Breast epithelium (tissue), 4 donors: ENCODE measurements at regions not wholly inside any gene's neighbourhood (a gene's known extent, or its start where the extent isn't known, plus 50 kb on each side); places are given as distances from the start of the nearest gene placed in this dataset.

Experiments
- DNase-seq, 2 donors: peaks; one replicate each; pipeline ENCODE4 v3.0.0-alpha.2; 2019; ENCODE audit warnings: low spot score in 2 of 2
- H3K27ac ChIP-seq, 2 donors: fragments of 200-600 bp; sonication (generic) in 1 of 2; one replicate each; pipeline ENCODE4 v1.5.1; 2016 to 2019; ENCODE audit warnings: mild to moderate bottlenecking in 1 of 2
- H3K27me3 ChIP-seq, 2 donors: fragments of 200-600 bp; sonication (generic) in 1 of 2; one replicate each; pipeline versions ENCODE4 v1.5.1 to v1.6.0; 2017 to 2019; ENCODE audit warnings: control low read depth in 1 of 2, mild to moderate bottlenecking in 1 of 2
- H3K36me3 ChIP-seq: fragments of 200-600 bp; one replicate; pipeline ENCODE4 v1.5.1; 2019
- H3K4me1 ChIP-seq, 2 donors: fragments of 200-600 bp; sonication (generic); one replicate each; pipeline ENCODE4 v1.5.1; 2016 to 2019; ENCODE audit warnings: control low read depth in 1 of 2
- H3K4me3 ChIP-seq, 3 donors: fragments of 200-600 bp; sonication (generic); 1 replicate in 2 of 3; 2 replicates in 1 of 3; pipeline ENCODE4 v1.5.1; 2016 to 2019; ENCODE audit warnings: mild to moderate bottlenecking in 3 of 3, moderate library complexity in 2 of 3
- H3K9me3 ChIP-seq, 2 donors: fragments of 200-600 bp; sonication (generic) in 1 of 2; one replicate each; pipeline ENCODE4 v1.5.1; 2016 to 2019; ENCODE audit warnings: control low read depth in 1 of 2
- CTCF ChIP-seq, 3 donors: fragments of 450-650 bp; IDR thresholded peaks; one replicate each; pipeline ENCODE4 v1.5.1; 2016 to 2017; ENCODE audit warnings: antibody characterized with exemption in 3 of 3, mild to moderate bottlenecking in 3 of 3, moderate library complexity in 3 of 3
- POLR2A ChIP-seq: fragments of 450-650 bp; IDR thresholded peaks from one replicate; pipeline ENCODE4 v1.6.1; 2016; ENCODE audit warnings: antibody characterized with exemption, mild to moderate bottlenecking, moderate library complexity
- POLR2AphosphoS5 ChIP-seq, 3 donors: sonication (generic); formaldehyde crosslinking; IDR thresholded peaks; one replicate each; pipeline ENCODE4 v1.6.1; 2017; ENCODE audit warnings: antibody characterized with exemption in 3 of 3
- intact Hi-C: fragments of 100-400 bp; cut with DNase I; formaldehyde crosslinking; loops from one replicate; pipeline ENCODE4 v1.15.1; 2023; ENCODE audit warnings: low total_unique reads

- Histone ChIP-seq H3K9me3 (no peaks in the 10 kb centered on the region), H3K27me3 (no peaks in the 10 kb centered on the region), H3K4me1 (peaks cover 3 to 28% of the 10 kb centered on the region in 2 donors), H3K27ac (peak overlapping the region in 1 of 2 donors; percentile 63), H3K36me3 (no peaks in the 10 kb centered on the region), H3K4me3 (no peak overlapping the region)
- intact Hi-C loops: no loop called here
- TF ChIP-seq POLR2A (no peak), CTCF (IDR thresholded peaks at IDR 0.05) (no peak), POLR2AphosphoS5 (IDR thresholded peaks at IDR 0.05) (no peak)
- no peak for DNase-seq
Observed at GRCh38 chr1:39151267-39151666, 53.2 kb upstream of the MACF1 start.

GRCh38 chr1:39152923-39153322 lies 51.6 kb upstream of the MACF1 start:
- no peak overlapping the region for H3K4me3 ChIP-seq
- peaks cover 3 to 28% of the 10 kb centered on the region in 2 donors for H3K4me1 ChIP-seq
- no peak for DNase-seq
- no peaks in the 10 kb centered on the region for H3K36me3 ChIP-seq
- TF ChIP-seq POLR2AphosphoS5 (IDR thresholded peaks at IDR 0.05) (no peak), POLR2A (no peak), CTCF (IDR thresholded peaks at IDR 0.05) (no peak)
- H3K27me3 ChIP-seq: no peaks in the 10 kb centered on the region
- no peaks in the 10 kb centered on the region for H3K9me3 ChIP-seq
- peak overlapping the region in 1 of 2 donors; percentile 92 for H3K27ac ChIP-seq
- intact Hi-C loops: no loop called here

GRCh38 chr1:39153684-39154083 lies 50.8 kb upstream of the MACF1 start:
- Histone ChIP-seq H3K36me3 (no peaks in the 10 kb centered on the region), H3K27me3 (no peaks in the 10 kb centered on the region), H3K4me1 (peaks cover 3 to 36% of the 10 kb centered on the region in 2 donors), H3K27ac (peak overlapping the region; percentile 57 to 92), H3K9me3 (no peaks in the 10 kb centered on the region), H3K4me3 (no peak overlapping the region)
- no peak for DNase-seq
- TF ChIP-seq CTCF (IDR thresholded peaks at IDR 0.05) (no peak), POLR2AphosphoS5 (IDR thresholded peaks at IDR 0.05) (no peak), POLR2A (no peak)
- intact Hi-C loops: no loop called here

- DNase-seq: peak in 1 of 2 donors; percentile 63
- peaks cover 3 to 46% of the 10 kb centered on the region in 2 donors for H3K4me1 ChIP-seq
Observed at GRCh38 chr1:39154553-39155421, 49.7 kb upstream of the MACF1 start.

More at GRCh38 chr1:39154553-39155421, 49.7 kb upstream of the MACF1 start:
- intact Hi-C loops: no loop called here
- Histone ChIP-seq H3K4me3 (no peak overlapping the region), H3K27ac (peak overlapping the region; percentile 57 to 92), H3K9me3 (no peaks in the 10 kb centered on the region), H3K27me3 (no peaks in the 10 kb centered on the region), H3K36me3 (no peaks in the 10 kb centered on the region)
- TF ChIP-seq CTCF (IDR thresholded peaks at IDR 0.05) (no peak), POLR2A (no peak), POLR2AphosphoS5 (IDR thresholded peaks at IDR 0.05) (peak; percentile 17 to 47 (median 25))
